ENCODE measurements at regions not wholly inside any gene's neighbourhood (a gene's known extent, or its start where the extent isn't known, plus 50 kb on each side); places are given as distances from the start of the nearest gene placed in this dataset.

DNA sequence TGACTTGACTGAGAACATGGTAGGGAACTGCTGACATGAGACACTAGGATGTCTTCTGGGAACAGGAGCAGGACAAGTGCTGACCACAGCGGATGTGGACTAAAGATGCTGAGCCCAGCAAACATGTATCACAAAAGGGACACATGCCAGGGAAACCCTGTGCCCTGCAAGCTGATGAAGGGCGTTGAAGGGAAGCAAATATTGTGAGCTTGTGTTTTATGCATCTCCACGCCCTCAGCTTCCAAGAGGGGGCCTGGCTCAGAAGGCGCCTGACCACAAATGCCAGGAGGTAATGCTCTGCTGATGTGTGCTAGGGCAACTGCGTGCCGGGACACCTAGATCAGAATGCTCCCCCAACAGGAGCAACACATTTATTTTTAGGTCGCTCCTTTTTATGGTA is 207.3 kb downstream of the CXCL12 start:
- FAIRE-seq (no peak), DNase-seq (ENCODE audit: insufficient read length) (no peak)
- no peak for TF ChIP-seq POLR2A (IDR thresholded peaks at IDR 0.05; ENCODE audit: low read depth, low read length)
- no peak for TF ChIP-seq TAF1 (IDR thresholded peaks at IDR 0.05; ENCODE audit: borderline replicate concordance, low read depth, low read length)
- no peak for TF ChIP-seq POLR2AphosphoS5 (IDR thresholded peaks at IDR 0.05; ENCODE audit: low read depth, low read length)

DNA sequence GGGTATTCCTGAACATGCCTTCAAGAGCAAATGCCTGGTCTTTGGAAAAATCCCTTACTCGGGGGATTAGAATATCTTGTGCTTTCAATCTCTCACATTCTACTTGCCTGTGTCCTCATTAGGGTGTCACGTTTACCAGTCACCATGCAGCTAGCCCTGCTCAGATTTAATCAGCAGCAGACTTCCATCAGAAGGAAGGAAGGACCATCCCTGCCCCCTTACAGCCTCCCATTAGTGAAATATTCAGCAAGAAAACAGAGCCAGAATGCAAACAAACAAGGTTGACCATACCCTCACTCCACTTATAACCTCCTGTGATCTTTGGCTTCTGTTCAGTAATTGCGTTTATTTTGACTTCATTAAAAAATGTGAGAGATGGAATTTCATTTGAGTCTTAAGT is 208.6 kb downstream of the CXCL12 start:
- FAIRE-seq (no peak), DNase-seq (ENCODE audit: insufficient read length) (no peak)
- TF ChIP-seq POLR2A (IDR thresholded peaks at IDR 0.05; ENCODE audit: low read depth, low read length) (no peak), TAF1 (IDR thresholded peaks at IDR 0.05; ENCODE audit: borderline replicate concordance, low read depth, low read length) (no peak), POLR2AphosphoS5 (IDR thresholded peaks at IDR 0.05; ENCODE audit: low read depth, low read length) (no peak)

DNA sequence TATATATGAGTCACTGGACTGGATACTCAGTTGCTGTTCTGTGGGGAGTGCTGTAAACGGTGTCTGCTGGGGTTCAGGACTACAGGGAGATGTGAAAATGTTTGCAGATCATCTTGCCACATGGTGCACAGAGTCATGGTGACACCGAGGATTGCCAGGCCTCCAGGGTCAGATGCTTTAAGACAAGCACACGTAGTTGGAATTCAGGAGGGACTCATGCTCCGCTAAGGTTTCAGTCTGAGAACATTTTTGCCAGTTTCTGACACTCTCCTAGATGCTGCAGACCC is 211.3 kb downstream of the CXCL12 start:
- no peak for TF ChIP-seq POLR2A (IDR thresholded peaks at IDR 0.05; ENCODE audit: low read depth, low read length)
- no peak for TF ChIP-seq TAF1 (IDR thresholded peaks at IDR 0.05; ENCODE audit: borderline replicate concordance, low read depth, low read length)
- no peak for TF ChIP-seq POLR2AphosphoS5 (IDR thresholded peaks at IDR 0.05; ENCODE audit: low read depth, low read length)
- DNase-seq (ENCODE audit: insufficient read length) (no peak), FAIRE-seq (no peak)

DNA sequence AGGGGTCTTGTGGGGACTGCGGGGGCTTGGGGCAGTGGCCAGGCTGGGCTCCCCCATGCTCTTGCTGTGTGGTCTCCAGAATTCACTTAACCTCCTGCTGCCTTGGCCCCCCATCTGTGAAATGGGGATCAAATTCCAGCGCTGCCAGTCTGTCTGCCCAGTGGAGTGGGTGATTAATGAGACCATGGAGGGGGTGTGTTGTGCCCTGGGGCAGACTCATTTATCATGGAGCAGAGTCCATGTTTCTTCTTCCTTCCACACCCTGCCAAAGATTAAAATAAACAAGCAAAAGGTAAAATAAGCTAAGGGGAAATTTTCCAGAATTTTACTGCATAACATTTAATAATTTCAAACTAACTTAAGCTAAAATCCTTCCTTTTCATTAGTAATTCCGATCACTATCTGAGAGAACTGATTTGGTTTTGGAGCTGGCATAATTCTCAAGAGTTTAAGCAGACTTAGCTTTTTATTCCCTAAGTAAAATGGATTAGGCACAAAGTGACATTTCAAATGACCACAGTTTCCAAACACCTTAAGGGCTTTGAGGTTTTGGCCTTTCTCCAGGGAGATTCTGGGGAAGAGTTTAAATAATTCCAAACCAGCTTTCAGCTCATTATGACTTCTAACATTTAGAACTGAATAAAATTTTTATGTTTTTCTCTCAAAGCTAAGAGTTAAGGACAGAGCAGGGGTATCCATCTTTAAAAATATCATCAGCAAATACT is 211.9 kb downstream of the CXCL12 start:
- FAIRE-seq = no peak

DNA sequence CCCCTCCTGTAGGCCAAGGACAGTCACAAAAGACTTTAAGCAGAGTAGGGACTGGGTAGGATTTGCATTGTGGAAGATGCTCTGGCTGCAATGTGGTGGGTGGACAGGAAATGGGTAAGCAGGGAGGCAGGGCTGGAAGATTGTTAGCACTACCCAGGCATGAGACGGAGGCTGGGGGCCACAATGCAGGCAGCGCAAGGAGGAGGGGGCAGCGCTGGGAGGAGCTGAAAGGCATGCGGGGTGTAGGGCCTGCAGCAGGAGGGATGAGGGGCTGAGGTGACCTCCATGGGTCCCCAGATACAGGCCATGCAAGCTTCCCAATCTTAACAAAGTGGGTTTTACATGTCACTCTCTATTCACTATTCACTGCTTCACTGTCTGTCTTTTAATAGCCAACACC is 213.1 kb downstream of the CXCL12 start:
- DNase-seq (ENCODE audit: insufficient read length) = no peak
- no peak for TF ChIP-seq TAF1 (IDR thresholded peaks at IDR 0.05; ENCODE audit: borderline replicate concordance, low read depth, low read length)
- no peak for TF ChIP-seq POLR2A (IDR thresholded peaks at IDR 0.05; ENCODE audit: low read depth, low read length)
- no peak for TF ChIP-seq POLR2AphosphoS5 (IDR thresholded peaks at IDR 0.05; ENCODE audit: low read depth, low read length)
- no peak for FAIRE-seq

More for the DNA sequence above, 211.9 kb downstream of the CXCL12 start:
- DNase-seq (ENCODE audit: insufficient read length) = no peak
- TF ChIP-seq TAF1 (IDR thresholded peaks at IDR 0.05; ENCODE audit: borderline replicate concordance, low read depth, low read length) (no peak), POLR2A (IDR thresholded peaks at IDR 0.05; ENCODE audit: low read depth, low read length) (no peak), POLR2AphosphoS5 (IDR thresholded peaks at IDR 0.05; ENCODE audit: low read depth, low read length) (no peak)

DNA sequence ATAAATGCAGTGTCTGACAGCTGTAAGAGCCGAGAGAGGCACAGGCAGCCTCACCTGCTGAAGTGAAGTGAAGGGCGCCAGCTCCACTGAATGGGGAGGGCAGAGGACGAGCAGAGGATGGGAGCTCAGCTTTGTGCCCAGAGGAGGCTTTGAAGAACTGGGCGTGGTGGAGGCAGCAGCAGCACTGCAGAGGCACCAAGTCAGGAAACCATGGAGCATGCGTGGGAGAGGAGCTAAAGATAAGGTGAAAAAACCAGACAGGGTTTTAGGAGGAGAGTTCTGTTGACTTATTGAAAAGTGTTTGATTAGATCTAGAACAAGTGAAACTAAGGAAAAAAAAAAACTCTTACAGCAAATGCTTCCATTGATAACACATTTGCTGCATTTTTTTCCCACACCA is 216.4 kb downstream of the CXCL12 start:
- DNase-seq (ENCODE audit: insufficient read length) = no peak
- TF ChIP-seq POLR2A (IDR thresholded peaks at IDR 0.05; ENCODE audit: low read depth, low read length) (no peak), POLR2AphosphoS5 (IDR thresholded peaks at IDR 0.05; ENCODE audit: low read depth, low read length) (no peak), TAF1 (IDR thresholded peaks at IDR 0.05; ENCODE audit: borderline replicate concordance, low read depth, low read length) (no peak)
- no peak for FAIRE-seq

DNA sequence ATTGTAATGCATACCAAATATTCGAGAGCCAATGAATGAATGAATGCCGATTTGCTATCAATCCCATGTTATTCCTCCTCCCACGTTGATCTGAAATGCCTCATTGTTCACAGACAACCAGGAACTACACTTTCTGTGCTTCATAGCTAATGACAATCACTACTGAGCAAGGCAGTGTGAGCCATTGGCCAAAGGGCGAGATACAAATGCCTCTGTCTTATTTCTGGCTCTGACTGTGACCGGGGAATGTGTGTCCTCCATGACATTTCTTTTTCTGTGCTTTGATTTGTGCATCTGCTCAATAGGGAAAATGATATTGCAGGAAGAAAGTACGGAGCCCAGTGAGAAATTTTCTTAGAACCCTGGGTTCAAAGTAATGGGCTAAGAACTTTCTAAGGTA is 217.1 kb downstream of the CXCL12 start:
- FAIRE-seq (no peak), DNase-seq (ENCODE audit: insufficient read length) (no peak)
- no peak for TF ChIP-seq TAF1 (IDR thresholded peaks at IDR 0.05; ENCODE audit: borderline replicate concordance, low read depth, low read length)
- TF ChIP-seq POLR2A (IDR thresholded peaks at IDR 0.05; ENCODE audit: low read depth, low read length) = no peak
- TF ChIP-seq POLR2AphosphoS5 (IDR thresholded peaks at IDR 0.05; ENCODE audit: low read depth, low read length) = no peak

DNA sequence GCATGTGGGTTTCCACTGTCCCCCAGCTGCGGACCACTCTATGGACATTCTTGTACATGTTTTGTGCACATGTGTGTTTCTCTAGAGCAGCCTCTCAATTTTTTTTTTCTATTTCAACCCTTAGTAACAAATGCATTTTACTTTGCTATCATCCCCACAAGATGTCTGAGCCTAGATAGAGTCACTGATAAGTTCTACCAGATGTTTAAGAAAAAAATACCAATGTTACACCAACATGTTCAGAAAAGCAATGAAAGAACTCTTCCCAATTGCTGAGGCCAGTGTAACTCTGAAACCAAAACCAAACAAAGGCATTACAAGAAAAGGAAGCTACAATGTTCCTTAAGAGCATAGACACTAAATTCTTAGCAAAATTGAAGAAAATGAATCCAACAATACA is 218.5 kb downstream of the CXCL12 start:
- TF ChIP-seq POLR2A (IDR thresholded peaks at IDR 0.05; ENCODE audit: low read depth, low read length) = no peak
- no peak for TF ChIP-seq POLR2AphosphoS5 (IDR thresholded peaks at IDR 0.05; ENCODE audit: low read depth, low read length)
- TF ChIP-seq TAF1 (IDR thresholded peaks at IDR 0.05; ENCODE audit: borderline replicate concordance, low read depth, low read length) = no peak
- FAIRE-seq = no peak
- DNase-seq (ENCODE audit: insufficient read length) = no peak

DNA sequence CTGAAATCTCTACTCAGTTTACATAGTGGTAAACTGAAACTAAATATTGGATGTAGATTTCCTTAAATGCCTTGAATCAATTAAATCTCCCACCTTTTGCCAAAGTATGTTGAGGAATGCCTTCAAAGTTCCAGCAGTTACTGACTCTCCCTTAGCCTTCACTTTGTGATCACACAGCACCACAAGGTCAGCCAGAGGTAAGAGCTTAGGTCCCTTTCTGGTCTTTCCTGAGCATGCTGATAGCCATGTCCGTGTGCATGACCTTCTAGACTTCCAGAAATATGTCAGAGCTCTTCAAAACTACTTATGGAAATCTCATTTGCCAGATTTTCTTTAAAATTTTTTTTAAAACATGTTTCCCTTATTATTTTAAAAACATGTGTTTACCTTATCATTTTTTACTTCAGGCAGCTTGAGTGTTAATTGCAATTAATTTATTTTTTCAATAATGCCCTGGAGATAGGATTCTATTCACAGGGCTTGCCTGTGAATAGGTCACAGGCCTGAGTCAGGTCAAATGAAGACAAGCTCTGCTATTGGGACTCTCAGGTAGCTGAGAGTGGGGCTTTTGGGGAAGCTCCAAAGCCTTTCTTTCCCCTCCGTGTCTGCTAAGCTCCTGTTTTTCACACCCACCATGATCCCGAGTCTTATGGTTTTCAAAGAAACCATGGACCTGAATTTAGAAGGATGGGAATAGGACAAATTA is 220.5 kb downstream of the CXCL12 start:
- DNase-seq (ENCODE audit: insufficient read length) = no peak
- no peak for FAIRE-seq
- TF ChIP-seq TAF1 (IDR thresholded peaks at IDR 0.05; ENCODE audit: borderline replicate concordance, low read depth, low read length) = no peak
- TF ChIP-seq POLR2AphosphoS5 (IDR thresholded peaks at IDR 0.05; ENCODE audit: low read depth, low read length) = no peak
- no peak for TF ChIP-seq POLR2A (IDR thresholded peaks at IDR 0.05; ENCODE audit: low read depth, low read length)

DNA sequence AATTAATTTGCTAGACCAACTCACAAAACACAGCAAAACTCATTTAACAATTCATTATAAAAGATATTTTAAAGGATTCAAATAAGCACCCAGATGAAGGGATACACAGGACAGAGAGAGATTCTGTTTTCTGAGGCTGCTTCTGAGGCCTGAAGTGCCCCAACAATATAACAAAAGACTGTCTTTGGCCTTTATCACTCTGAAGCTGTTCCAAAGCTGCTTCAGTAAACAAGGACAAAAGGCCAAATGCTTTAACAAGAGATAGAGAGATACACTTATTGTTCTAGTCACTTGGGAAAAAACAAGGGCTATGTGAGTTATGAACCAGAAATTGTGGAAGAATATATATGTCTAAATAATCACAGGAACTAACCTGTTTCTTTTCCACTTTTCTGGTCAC is 223.7 kb downstream of the CXCL12 start:
- TF ChIP-seq TAF1 (IDR thresholded peaks at IDR 0.05; ENCODE audit: borderline replicate concordance, low read depth, low read length) (no peak), POLR2AphosphoS5 (IDR thresholded peaks at IDR 0.05; ENCODE audit: low read depth, low read length) (no peak), POLR2A (IDR thresholded peaks at IDR 0.05; ENCODE audit: low read depth, low read length) (no peak)
- no peak for FAIRE-seq
- DNase-seq (ENCODE audit: insufficient read length) = no peak

DNA sequence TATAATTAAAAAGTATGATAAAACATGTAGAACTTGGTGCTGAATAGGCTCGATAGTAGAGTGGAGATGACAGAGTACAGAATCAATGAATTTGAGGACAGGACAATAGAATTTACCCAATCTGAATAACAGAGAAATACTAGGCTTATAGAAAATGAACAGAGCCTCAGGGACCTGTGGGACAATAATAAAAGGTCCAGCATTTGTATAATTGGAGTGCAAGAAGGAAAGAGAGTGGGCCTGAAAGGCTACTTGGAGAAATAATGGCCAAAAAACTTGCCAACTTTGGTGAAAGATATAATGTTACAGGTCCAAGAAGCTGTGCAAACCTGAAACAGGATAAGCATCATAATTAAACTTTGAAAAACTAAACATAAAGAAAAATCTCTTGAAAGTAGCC is 227.3 kb downstream of the CXCL12 start:
- no peak for DNase-seq (ENCODE audit: insufficient read length)
- no peak for FAIRE-seq
- no peak for TF ChIP-seq TAF1 (IDR thresholded peaks at IDR 0.05; ENCODE audit: borderline replicate concordance, low read depth, low read length)
- no peak for TF ChIP-seq POLR2AphosphoS5 (IDR thresholded peaks at IDR 0.05; ENCODE audit: low read depth, low read length)
- TF ChIP-seq POLR2A (IDR thresholded peaks at IDR 0.05; ENCODE audit: low read depth, low read length) = no peak

DNA sequence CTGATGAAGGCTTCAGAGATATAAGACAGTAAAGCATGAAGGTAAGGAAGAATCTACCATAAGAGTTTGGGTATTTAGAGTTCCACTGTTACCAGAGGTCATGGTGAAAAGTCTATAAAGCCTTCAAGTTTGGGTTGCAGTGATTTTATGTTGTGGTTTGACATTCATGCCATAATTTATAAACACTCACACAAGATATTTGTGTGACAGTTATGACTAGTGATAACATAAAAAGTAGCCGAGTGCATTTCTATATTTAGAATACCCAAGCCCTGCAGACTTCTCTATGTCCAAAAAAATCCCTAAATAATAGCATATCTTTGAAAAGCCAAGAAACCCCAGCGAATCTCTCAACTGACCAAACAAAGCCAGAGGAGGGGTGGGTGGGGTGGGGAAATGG is 229.9 kb downstream of the CXCL12 start:
- TF ChIP-seq TAF1 (IDR thresholded peaks at IDR 0.05; ENCODE audit: borderline replicate concordance, low read depth, low read length) (no peak), POLR2AphosphoS5 (IDR thresholded peaks at IDR 0.05; ENCODE audit: low read depth, low read length) (no peak), POLR2A (IDR thresholded peaks at IDR 0.05; ENCODE audit: low read depth, low read length) (no peak)
- no peak for DNase-seq (ENCODE audit: insufficient read length)
- FAIRE-seq = no peak

Measured in GM12892 (cell line).